ENCODE measurements at regions not wholly inside any gene's neighbourhood (a gene's known extent, or its start where the extent isn't known, plus 50 kb on each side); places are given as distances from the start of the nearest gene placed in this dataset.

GRCh38 chr4:145302725-145303124 is 122.3 kb upstream of the OTUD4 start:
- Mint-ChIP-seq H3K4me3 (ENCODE audit: unreplicated experiment) (no peak overlapping the region), H3K4me1 (ENCODE audit: insufficient read depth, unreplicated experiment) (peaks cover 14% of the 10 kb centered on the region), H3K27me3 (ENCODE audit: insufficient read depth, unreplicated experiment) (no peaks in the 10 kb centered on the region), H3K36me3 (ENCODE audit: insufficient read depth, unreplicated experiment) (no peaks in the 10 kb centered on the region), H3K27ac (ENCODE audit: low read depth, unreplicated experiment) (peak overlapping the region; percentile 41), H3K9me3 (ENCODE audit: unreplicated experiment) (no peaks in the 10 kb centered on the region)
- CTCF ChIA-PET, result interaction anchor here (0.7 to 0.9 kb wide), 3 partner anchors 15 to 80 kb away, joined by 3 to 4 read pairs (median 3); no protein-coding TSS in a partner anchor
- TF ChIP-seq CTCF (IDR thresholded peaks at IDR 0.05; ENCODE audit: unreplicated experiment), result no peak
- no peak for DNase-seq (ENCODE audit: unreplicated experiment)
- POLR2A ChIA-PET, result interaction anchor here (0.7 to 1.8 kb wide), 2 partner anchors 8 to 178 kb away, joined by 3 to 4 read pairs; partner anchors contain the start of gene SMAD1
- intact Hi-C loops (cut with micrococcal nuclease), result no loop called here
- no TSS peak for BruUV-seq (replicated peaks)

GRCh38 chr4:145301386-145302080 is 121.1 kb upstream of the OTUD4 start:
- Mint-ChIP-seq H3K9me3 (ENCODE audit: unreplicated experiment) (no peaks in the 10 kb centered on the region), H3K36me3 (ENCODE audit: insufficient read depth, unreplicated experiment) (no peaks in the 10 kb centered on the region), H3K4me1 (ENCODE audit: insufficient read depth, unreplicated experiment) (peaks cover 10% of the 10 kb centered on the region), H3K27me3 (ENCODE audit: insufficient read depth, unreplicated experiment) (no peaks in the 10 kb centered on the region), H3K4me3 (ENCODE audit: unreplicated experiment) (no peak overlapping the region), H3K27ac (ENCODE audit: low read depth, unreplicated experiment) (no peak overlapping the region)
- no TSS peak for BruUV-seq (replicated peaks)
- CTCF ChIA-PET, result interaction anchor here (0.7 to 1.0 kb wide), 2 partner anchors 78 to 173 kb away, joined by 3 to 4 read pairs; no protein-coding TSS in a partner anchor
- peak; percentile 82 for DNase-seq (ENCODE audit: unreplicated experiment)
- intact Hi-C loops (cut with micrococcal nuclease), result no loop called here
- POLR2A ChIA-PET, result interaction anchor here (0.6 to 1.8 kb wide), 2 partner anchors 10 to 940 kb away, joined by 3 to 4 read pairs; no protein-coding TSS in a partner anchor
- no peak for TF ChIP-seq CTCF (IDR thresholded peaks at IDR 0.05; ENCODE audit: unreplicated experiment)

GRCh38 chr4:145299380-145300076 is 119.1 kb upstream of the OTUD4 start:
- H3K36me3 Mint-ChIP-seq (ENCODE audit: insufficient read depth, unreplicated experiment), result no peaks in the 10 kb centered on the region
- peaks cover 10% of the 10 kb centered on the region for H3K4me1 Mint-ChIP-seq (ENCODE audit: insufficient read depth, unreplicated experiment)
- peak; percentile 86 for DNase-seq (ENCODE audit: unreplicated experiment)
- CTCF ChIA-PET, result no interaction called here
- POLR2A ChIA-PET, result interaction anchor here (1.0 kb wide), 1 partner anchor 25 kb away, joined by 3 read pairs; no protein-coding TSS in a partner anchor
- intact Hi-C loops (cut with micrococcal nuclease), result no loop called here
- no TSS peak for BruUV-seq (replicated peaks)
- no peak overlapping the region for H3K4me3 Mint-ChIP-seq (ENCODE audit: unreplicated experiment)
- TF ChIP-seq CTCF (IDR thresholded peaks at IDR 0.05; ENCODE audit: unreplicated experiment), result no peak
- H3K27me3 Mint-ChIP-seq (ENCODE audit: insufficient read depth, unreplicated experiment), result no peaks in the 10 kb centered on the region
- H3K27ac Mint-ChIP-seq (ENCODE audit: low read depth, unreplicated experiment), result no peak overlapping the region
- no peaks in the 10 kb centered on the region for H3K9me3 Mint-ChIP-seq (ENCODE audit: unreplicated experiment)

- intact Hi-C loops (cut with micrococcal nuclease), result no loop called here
- POLR2A ChIA-PET, result interaction anchor here (1.0 kb wide), 1 partner anchor 26 kb away, joined by 3 read pairs; no protein-coding TSS in a partner anchor
- peaks cover 10% of the 10 kb centered on the region for H3K4me1 Mint-ChIP-seq (ENCODE audit: insufficient read depth, unreplicated experiment)
- H3K27ac Mint-ChIP-seq (ENCODE audit: low read depth, unreplicated experiment), result no peak overlapping the region
- no peak for TF ChIP-seq CTCF (IDR thresholded peaks at IDR 0.05; ENCODE audit: unreplicated experiment)
- H3K36me3 Mint-ChIP-seq (ENCODE audit: insufficient read depth, unreplicated experiment), result no peaks in the 10 kb centered on the region
- no peaks in the 10 kb centered on the region for H3K27me3 Mint-ChIP-seq (ENCODE audit: insufficient read depth, unreplicated experiment)
- no TSS peak for BruUV-seq (replicated peaks)
- no peak overlapping the region for H3K4me3 Mint-ChIP-seq (ENCODE audit: unreplicated experiment)
- H3K9me3 Mint-ChIP-seq (ENCODE audit: unreplicated experiment), result no peaks in the 10 kb centered on the region
- CTCF ChIA-PET, result no interaction called here
- DNase-seq (ENCODE audit: unreplicated experiment), result peak; percentile 42
Measured at GRCh38 chr4:145298885-145299284, 118.5 kb upstream of the OTUD4 start.

All from MCF 10A (cell line).